ENCODE measurements at regions not wholly inside any gene's neighbourhood (a gene's known extent, or its start where the extent isn't known, plus 50 kb on each side); places are given as distances from the start of the nearest gene placed in this dataset.

- TF ChIP-seq YY1 (IDR thresholded peaks at IDR 0.05; ENCODE audit: low read depth) (no peak), TEAD4 (IDR thresholded peaks at IDR 0.05) (peak; percentile 91), CEBPB (IDR thresholded peaks at IDR 0.05) (no peak), CREB1 (IDR thresholded peaks at IDR 0.05; ENCODE audit: low read depth) (no peak), TCF12 (IDR thresholded peaks at IDR 0.05; ENCODE audit: low read depth) (peak; percentile 83), RAD21 (IDR thresholded peaks at IDR 0.05; ENCODE audit: low read depth) (no peak), MAX (IDR thresholded peaks at IDR 0.05) (peak; percentile 21; the same call in 1 of the 2 replicates), TAF1 (IDR thresholded peaks at IDR 0.05; ENCODE audit: low read depth) (no peak), FOXM1 (IDR thresholded peaks at IDR 0.05; ENCODE audit: borderline replicate concordance, low read depth) (peak; percentile 72; the same call in 1 of the 2 replicates), EP300 (IDR thresholded peaks at IDR 0.05; ENCODE audit: borderline replicate concordance) (peak; percentile 92), ZBTB7A (IDR thresholded peaks at IDR 0.05; ENCODE audit: low read depth) (no peak), REST (IDR thresholded peaks at IDR 0.05; ENCODE audit: low read depth) (no peak), NFIC (IDR thresholded peaks at IDR 0.05) (peak; percentile 72), EGR1 (IDR thresholded peaks at IDR 0.05) (peak; percentile 80), USF1 (IDR thresholded peaks at IDR 0.05) (no peak)
These were observed 899.3 kb downstream of the UQCRFS1 start for GRCh38 chr19:28313633-28314032.

- TF ChIP-seq RAD21 (IDR thresholded peaks at IDR 0.05; ENCODE audit: low read depth), result no peak
- TF ChIP-seq TCF12 (IDR thresholded peaks at IDR 0.05; ENCODE audit: low read depth), result no peak
- TF ChIP-seq CEBPB (IDR thresholded peaks at IDR 0.05), result no peak
- TF ChIP-seq TEAD4 (IDR thresholded peaks at IDR 0.05), result no peak
- TF ChIP-seq ZBTB7A (IDR thresholded peaks at IDR 0.05; ENCODE audit: low read depth), result no peak
- no peak for TF ChIP-seq YY1 (IDR thresholded peaks at IDR 0.05; ENCODE audit: low read depth)
- no peak for TF ChIP-seq EP300 (IDR thresholded peaks at IDR 0.05; ENCODE audit: borderline replicate concordance)
- TF ChIP-seq CREB1 (IDR thresholded peaks at IDR 0.05; ENCODE audit: low read depth), result no peak
- TF ChIP-seq FOXM1 (IDR thresholded peaks at IDR 0.05; ENCODE audit: borderline replicate concordance, low read depth), result no peak
- no peak for TF ChIP-seq USF1 (IDR thresholded peaks at IDR 0.05)
- no peak for TF ChIP-seq REST (IDR thresholded peaks at IDR 0.05; ENCODE audit: low read depth)
- TF ChIP-seq NFIC (IDR thresholded peaks at IDR 0.05), result no peak
- TF ChIP-seq TAF1 (IDR thresholded peaks at IDR 0.05; ENCODE audit: low read depth), result no peak
- TF ChIP-seq EGR1 (IDR thresholded peaks at IDR 0.05), result no peak
- no peak for TF ChIP-seq MAX (IDR thresholded peaks at IDR 0.05)
These were observed 900.7 kb downstream of the UQCRFS1 start for GRCh38 chr19:28312269-28312668.

- TF ChIP-seq TEAD4 (IDR thresholded peaks at IDR 0.05) (no peak), NFIC (IDR thresholded peaks at IDR 0.05) (no peak), CEBPB (IDR thresholded peaks at IDR 0.05) (no peak), TAF1 (IDR thresholded peaks at IDR 0.05; ENCODE audit: low read depth) (no peak), REST (IDR thresholded peaks at IDR 0.05; ENCODE audit: low read depth) (no peak), ZBTB7A (IDR thresholded peaks at IDR 0.05; ENCODE audit: low read depth) (no peak), MAX (IDR thresholded peaks at IDR 0.05) (no peak), CREB1 (IDR thresholded peaks at IDR 0.05; ENCODE audit: low read depth) (no peak)
These were observed 903.9 kb downstream of the UQCRFS1 start for GRCh38 chr19:28309070-28309469.

GRCh38 chr19:28307963-28308362 is 905.0 kb downstream of the UQCRFS1 start:
- no peak for TF ChIP-seq TEAD4 (IDR thresholded peaks at IDR 0.05)
- TF ChIP-seq RAD21 (IDR thresholded peaks at IDR 0.05; ENCODE audit: low read depth), result no peak
- 0 out of 2 replicates have a peak, but pooled peaks have one; percentile 33 for TF ChIP-seq NFIC (IDR thresholded peaks at IDR 0.05)
- TF ChIP-seq CEBPB (IDR thresholded peaks at IDR 0.05), result no peak
- no peak for TF ChIP-seq TCF12 (IDR thresholded peaks at IDR 0.05; ENCODE audit: low read depth)
- no peak for TF ChIP-seq TAF1 (IDR thresholded peaks at IDR 0.05; ENCODE audit: low read depth)
- no peak for TF ChIP-seq FOXM1 (IDR thresholded peaks at IDR 0.05; ENCODE audit: borderline replicate concordance, low read depth)
- no peak for TF ChIP-seq CREB1 (IDR thresholded peaks at IDR 0.05; ENCODE audit: low read depth)

Measured in Ishikawa (cell line).